ENCODE measurements at regions not wholly inside any gene's neighbourhood (a gene's known extent, or its start where the extent isn't known, plus 50 kb on each side); places are given as distances from the start of the nearest gene placed in this dataset.

GRCh38 chr1:234973426-234974250 is 155.0 kb downstream of the TOMM20 start:
- Histone ChIP-seq H3K4me2 (ENCODE audit: low read length) (peak overlapping the region; percentile 27; the same call in 1 of the 2 replicates), H4K20me1 (ENCODE audit: insufficient read depth, low read length) (no peaks in the 10 kb centered on the region), H3K9me2 (ENCODE audit: insufficient read depth, low read length) (no peaks in the 10 kb centered on the region), H3K9me3 (ENCODE audit: low read length) (no peaks in the 10 kb centered on the region), H3K4me1 (ENCODE audit: insufficient read depth, low read length, poor library complexity, severe bottlenecking) (peaks cover 84% of the 10 kb centered on the region), H3K79me2 (ENCODE audit: insufficient read depth, low read depth, low read length) (no peaks in the 10 kb centered on the region), H3K27ac (ENCODE audit: low read depth, low read length, poor library complexity, severe bottlenecking) (no peak overlapping the region), H3K36me3 (ENCODE audit: insufficient read depth, low read length) (no peaks in the 10 kb centered on the region), H2AFZ (ENCODE audit: low read length) (peak overlapping the region; percentile 5; the same call in 1 of the 2 replicates), H3K4me3 (ENCODE audit: low read depth, low read length, poor library complexity, severe bottlenecking) (no peak overlapping the region)
- BruUV-seq (replicated peaks) = no TSS peak
- no peak for TF ChIP-seq CTCF (conservative IDR thresholded peaks at IDR 0.05; ENCODE audit: low read length)
- no peak for TF ChIP-seq EZH2phosphoT487 (IDR thresholded peaks at IDR 0.05; ENCODE audit: borderline replicate concordance, low read depth, low read length)
- DNase-seq (ENCODE audit: low spot score) = no peak
- intact Hi-C loops (cut with micrococcal nuclease; ENCODE audit: unreplicated experiment) = no loop called here
- CTCF ChIA-PET (ENCODE audit: unreplicated experiment) = interaction anchor here (1.3 to 2.2 kb wide), 3 partner anchors 8 to 18 kb away, joined by 4 to 8 read pairs (median 7); no protein-coding TSS in a partner anchor
- POLR2A ChIA-PET = interaction anchor here (0.6 to 8.0 kb wide), 17 partner anchors 10 to 470 kb away, joined by 3 to 120 read pairs (median 4); no protein-coding TSS in a partner anchor

- CTCF ChIA-PET (ENCODE audit: unreplicated experiment) = no interaction called here
- intact Hi-C loops (cut with micrococcal nuclease; ENCODE audit: unreplicated experiment) = no loop called here
Measured at GRCh38 chr1:234972411-234973191, 156.0 kb downstream of the TOMM20 start.

More at GRCh38 chr1:234972411-234973191, 156.0 kb downstream of the TOMM20 start:
- H3K9me2 ChIP-seq (ENCODE audit: insufficient read depth, low read length) = no peaks in the 10 kb centered on the region
- DNase-seq (ENCODE audit: low spot score) = no peak
- H2AFZ ChIP-seq (ENCODE audit: low read length) = peak overlapping the region; percentile 12; the same call in 1 of the 2 replicates
- H3K27ac ChIP-seq (ENCODE audit: low read depth, low read length, poor library complexity, severe bottlenecking) = no peak overlapping the region
- POLR2A ChIA-PET = interaction anchor here (0.6 to 1.3 kb wide), 4 partner anchors 149 to 451 kb away, joined by 3 to 4 read pairs (median 4); no protein-coding TSS in a partner anchor
- H3K4me2 ChIP-seq (ENCODE audit: low read length) = no peak overlapping the region
- H4K20me1 ChIP-seq (ENCODE audit: insufficient read depth, low read length) = no peaks in the 10 kb centered on the region
- H3K9me3 ChIP-seq (ENCODE audit: low read length) = no peaks in the 10 kb centered on the region
- peaks cover 76% of the 10 kb centered on the region for H3K4me1 ChIP-seq (ENCODE audit: insufficient read depth, low read length, poor library complexity, severe bottlenecking)
- TF ChIP-seq CTCF (conservative IDR thresholded peaks at IDR 0.05; ENCODE audit: low read length) (no peak), EZH2phosphoT487 (IDR thresholded peaks at IDR 0.05; ENCODE audit: borderline replicate concordance, low read depth, low read length) (no peak)
- H3K36me3 ChIP-seq (ENCODE audit: insufficient read depth, low read length) = no peaks in the 10 kb centered on the region
- no peak overlapping the region for H3K4me3 ChIP-seq (ENCODE audit: low read depth, low read length, poor library complexity, severe bottlenecking)
- H3K79me2 ChIP-seq (ENCODE audit: insufficient read depth, low read depth, low read length) = no peaks in the 10 kb centered on the region
- BruUV-seq (replicated peaks) = no TSS peak

All from OCI-LY7 (cell line).